HFFc6 (cell line): ENCODE measurements at regions not wholly inside any gene's neighbourhood (a gene's known extent, or its start where the extent isn't known, plus 50 kb on each side); places are given as distances from the start of the nearest gene placed in this dataset.
"Not testable (repeated sequence)": the region's sequence is repeated elsewhere in the genome, so short reads cannot be mapped to it uniquely, and the experiment has no call there.

Experiments
- DNase-seq: peaks from one replicate; pipeline ENCODE4 v3.0.0-alpha.2; 2018
- H3K27ac Mint-ChIP-seq: 2 replicates; pipeline ENCODE4 v1.8.0; 2020; ENCODE audit warnings: mild to moderate bottlenecking, mixed read lengths
- H3K27me3 Mint-ChIP-seq: 2 replicates; pipeline ENCODE4 v1.8.0; 2021; ENCODE audit warnings: mild to moderate bottlenecking, moderate library complexity, mixed read lengths; ENCODE audit not compliant: insufficient read depth
- H3K36me3 Mint-ChIP-seq: 2 replicates; pipeline ENCODE4 v1.8.0; 2021; ENCODE audit warnings: low read depth, mixed read lengths
- H3K4me1 Mint-ChIP-seq: 2 replicates; pipeline ENCODE4 v1.8.0; 2020; ENCODE audit warnings: low read depth, mixed read lengths
- H3K4me3 Mint-ChIP-seq: 2 replicates; pipeline ENCODE4 v1.8.0; 2020; ENCODE audit warnings: mild to moderate bottlenecking, moderate library complexity, mixed read lengths
- H3K9me3 Mint-ChIP-seq: 2 replicates; pipeline ENCODE4 v1.8.0; 2020; ENCODE audit warnings: mild to moderate bottlenecking, mixed read lengths
- CTCF ChIP-seq: fragments of 200-600 bp; sonication (generic); IDR thresholded peaks from 2 replicates; pipeline ENCODE4 v1.5.0; 2021; ENCODE audit warnings: antibody characterized with exemption, mild to moderate bottlenecking

GRCh38 chr4:59700651-59701050, 1499.5 kb upstream of the ADGRL3 start:
- Mint-ChIP-seq H3K4me1 (no peaks in the 10 kb centered on the region), H3K4me3 (no peak overlapping the region), H3K36me3 (no peaks in the 10 kb centered on the region), H3K27ac (no peak overlapping the region), H3K9me3 (peaks cover 13% of the 10 kb centered on the region; the same call in 1 of the 2 replicates), H3K27me3 (peaks cover 2% of the 10 kb centered on the region; the same call in 1 of the 2 replicates)
- DNase-seq, result no peak
- TF ChIP-seq CTCF, result no peak

GRCh38 chr4:59704616-59705015, 1495.5 kb upstream of the ADGRL3 start:
- H3K4me3 Mint-ChIP-seq, result no peak overlapping the region
- no peak for TF ChIP-seq CTCF
- peaks cover 9% of the 10 kb centered on the region; the same call in 1 of the 2 replicates for H3K9me3 Mint-ChIP-seq
- H3K4me1 Mint-ChIP-seq, result no peaks in the 10 kb centered on the region
- H3K36me3 Mint-ChIP-seq, result no peaks in the 10 kb centered on the region
- H3K27ac Mint-ChIP-seq, result no peak overlapping the region
- H3K27me3 Mint-ChIP-seq, result no peaks in the 10 kb centered on the region
- DNase-seq, result no peak

GRCh38 chr4:59712470-59712869, 1487.7 kb upstream of the ADGRL3 start:
- Mint-ChIP-seq H3K4me1 (no peaks in the 10 kb centered on the region), H3K27ac (no peak overlapping the region), H3K36me3 (no peaks in the 10 kb centered on the region), H3K9me3 (peaks cover 17% of the 10 kb centered on the region), H3K27me3 (no peaks in the 10 kb centered on the region), H3K4me3 (no peak overlapping the region)
- no peak for DNase-seq
- TF ChIP-seq CTCF, result no peak

- H3K4me1 Mint-ChIP-seq, H3K27ac Mint-ChIP-seq, H3K36me3 Mint-ChIP-seq, DNase-seq, H3K27me3 Mint-ChIP-seq, H3K4me3 Mint-ChIP-seq: not testable (repeated sequence)
- H3K9me3 Mint-ChIP-seq, result peaks cover 30% of the 10 kb centered on the region
Measured at GRCh38 chr4:59724286-59724685, 1475.8 kb upstream of the ADGRL3 start.

GRCh38 chr4:59727745-59728144, 1472.4 kb upstream of the ADGRL3 start:
- DNase-seq, result no peak
- no peaks in the 10 kb centered on the region for H3K36me3 Mint-ChIP-seq
- H3K9me3 Mint-ChIP-seq, result peaks cover 26% of the 10 kb centered on the region
- no peaks in the 10 kb centered on the region for H3K27me3 Mint-ChIP-seq
- H3K4me1 Mint-ChIP-seq, result no peaks in the 10 kb centered on the region
- no peak overlapping the region for H3K4me3 Mint-ChIP-seq
- TF ChIP-seq CTCF, result no peak
- no peak overlapping the region for H3K27ac Mint-ChIP-seq

GRCh38 chr4:59728496-59728895, 1471.6 kb upstream of the ADGRL3 start:
- Mint-ChIP-seq H3K4me1 (no peaks in the 10 kb centered on the region), H3K27me3 (no peaks in the 10 kb centered on the region), H3K36me3 (no peaks in the 10 kb centered on the region), H3K9me3 (peaks cover 26% of the 10 kb centered on the region), H3K27ac (no peak overlapping the region), H3K4me3 (no peak overlapping the region)
- TF ChIP-seq CTCF, result no peak
- no peak for DNase-seq
